HG02870 (cell line): ENCODE measurements at regions not wholly inside any gene's neighbourhood (a gene's known extent, or its start where the extent isn't known, plus 50 kb on each side); places are given as distances from the start of the nearest gene placed in this dataset.
A peak's percentile ranks its signal among the peaks of the same experiment; 100 is the strongest.

Experiments
- ATAC-seq: cut with Tn5 transposase; IDR thresholded peaks from one replicate; pipeline ENCODE4 v1.9.1; 2021; ENCODE audit warnings: mild to moderate bottlenecking, moderate library complexity; ENCODE audit not compliant: unreplicated experiment

- no peak for ATAC-seq
These were observed 556.3 kb upstream of the TBL1XR1 start for GRCh38 chr3:177753451-177754155.

- ATAC-seq: no peak
These were observed 557.2 kb upstream of the TBL1XR1 start for GRCh38 chr3:177754508-177754921.

- ATAC-seq: no peak
These were observed 560.8 kb upstream of the TBL1XR1 start for GRCh38 chr3:177758126-177758525.

GRCh38 chr3:177760803-177761202 lies 563.5 kb upstream of the TBL1XR1 start:
- no peak for ATAC-seq

GRCh38 chr3:177764377-177764912 lies 567.2 kb upstream of the TBL1XR1 start:
- ATAC-seq: no peak

GRCh38 chr3:177764933-177765332 lies 567.7 kb upstream of the TBL1XR1 start:
- ATAC-seq: no peak

- no peak for ATAC-seq
These were observed 573.3 kb upstream of the TBL1XR1 start for GRCh38 chr3:177770383-177771230.

- no peak for ATAC-seq
These were observed 574.5 kb upstream of the TBL1XR1 start for GRCh38 chr3:177771780-177772179.

GRCh38 chr3:177772908-177773557 lies 575.8 kb upstream of the TBL1XR1 start:
- no peak for ATAC-seq

- ATAC-seq: no peak
These were observed 576.4 kb upstream of the TBL1XR1 start for GRCh38 chr3:177773717-177774116.

GRCh38 chr3:177776661-177777101 lies 579.4 kb upstream of the TBL1XR1 start:
- ATAC-seq: no peak

GRCh38 chr3:177777699-177778098 lies 580.4 kb upstream of the TBL1XR1 start:
- ATAC-seq: peak; percentile 97

- no peak for ATAC-seq
These were observed 581.4 kb upstream of the TBL1XR1 start for GRCh38 chr3:177778633-177779032.

GRCh38 chr3:177781686-177782161 lies 584.4 kb upstream of the TBL1XR1 start:
- no peak for ATAC-seq

- no peak for ATAC-seq
These were observed 586.1 kb upstream of the TBL1XR1 start for GRCh38 chr3:177783338-177783737.

- ATAC-seq: no peak
These were observed 586.5 kb upstream of the TBL1XR1 start for GRCh38 chr3:177783767-177784166.

GRCh38 chr3:177787279-177788041 lies 590.2 kb upstream of the TBL1XR1 start:
- peak; percentile 81 for ATAC-seq

- no peak for ATAC-seq
These were observed 592.2 kb upstream of the TBL1XR1 start for GRCh38 chr3:177789500-177789899.

GRCh38 chr3:177792311-177793030 lies 595.2 kb upstream of the TBL1XR1 start:
- ATAC-seq: no peak

- no peak for ATAC-seq
These were observed 596.2 kb upstream of the TBL1XR1 start for GRCh38 chr3:177793451-177793850.
